ENCODE measurements at regions not wholly inside any gene's neighbourhood (a gene's known extent, or its start where the extent isn't known, plus 50 kb on each side); places are given as distances from the start of the nearest gene placed in this dataset.

- H3K9ac ChIP-seq (ENCODE audit: low read depth in 2 of 2, low read length in 2 of 2) = no peak overlapping the region
- no peak overlapping the region for H3K4me3 ChIP-seq
- H3K27ac ChIP-seq = no peak overlapping the region
- DNase-seq = no peak
- no peaks in the 10 kb centered on the region for H3K9me3 ChIP-seq
- intact Hi-C loops (cut with DNase I) = no loop called here
- no peaks in the 10 kb centered on the region for H3K4me1 ChIP-seq
- no peaks in the 10 kb centered on the region for H3K27me3 ChIP-seq
- no peaks in the 10 kb centered on the region for H3K36me3 ChIP-seq
- no peak for TF ChIP-seq CTCF (IDR thresholded peaks at IDR 0.05)
These were observed 169.4 kb upstream of the ESRRG start for GRCh38 chr1:216892581-216893160.

- intact Hi-C loops (cut with DNase I) = no loop called here
- no peak for DNase-seq
- H3K4me1 ChIP-seq = no peaks in the 10 kb centered on the region
- no peak overlapping the region for H3K9ac ChIP-seq (ENCODE audit: low read depth in 2 of 2, low read length in 2 of 2)
- H3K27me3 ChIP-seq = no peaks in the 10 kb centered on the region
- no peak for TF ChIP-seq CTCF (IDR thresholded peaks at IDR 0.05)
- H3K27ac ChIP-seq = no peak overlapping the region
- H3K9me3 ChIP-seq = no peaks in the 10 kb centered on the region
- no peak overlapping the region for H3K4me3 ChIP-seq
- H3K36me3 ChIP-seq = no peaks in the 10 kb centered on the region
These were observed 167.6 kb upstream of the ESRRG start for GRCh38 chr1:216890871-216891270.

GRCh38 chr1:216888731-216889130 is 165.5 kb upstream of the ESRRG start:
- intact Hi-C loops (cut with DNase I) = no loop called here
- no peaks in the 10 kb centered on the region for H3K36me3 ChIP-seq
- no peaks in the 10 kb centered on the region for H3K4me1 ChIP-seq
- no peak overlapping the region for H3K4me3 ChIP-seq
- no peak overlapping the region for H3K27ac ChIP-seq
- H3K27me3 ChIP-seq = no peaks in the 10 kb centered on the region
- no peaks in the 10 kb centered on the region for H3K9me3 ChIP-seq
- no peak for TF ChIP-seq CTCF (IDR thresholded peaks at IDR 0.05)
- no peak for DNase-seq
- H3K9ac ChIP-seq (ENCODE audit: low read depth in 2 of 2, low read length in 2 of 2) = no peak overlapping the region

- no peaks in the 10 kb centered on the region for H3K9me3 ChIP-seq
- H3K36me3 ChIP-seq = no peaks in the 10 kb centered on the region
- no peak overlapping the region for H3K27ac ChIP-seq
- intact Hi-C loops (cut with DNase I) = no loop called here
- H3K27me3 ChIP-seq = no peaks in the 10 kb centered on the region
- DNase-seq = no peak
- no peak overlapping the region for H3K4me3 ChIP-seq
- no peak overlapping the region for H3K9ac ChIP-seq (ENCODE audit: low read depth in 2 of 2, low read length in 2 of 2)
- no peak for TF ChIP-seq CTCF (IDR thresholded peaks at IDR 0.05)
- no peaks in the 10 kb centered on the region for H3K4me1 ChIP-seq
These were observed 163.8 kb upstream of the ESRRG start for GRCh38 chr1:216887032-216887431.

GRCh38 chr1:216884614-216885229 is 161.5 kb upstream of the ESRRG start:
- no peak for DNase-seq

More at GRCh38 chr1:216884614-216885229, 161.5 kb upstream of the ESRRG start:
- H3K4me1 ChIP-seq = no peaks in the 10 kb centered on the region
- TF ChIP-seq CTCF (IDR thresholded peaks at IDR 0.05) = no peak
- no peak overlapping the region for H3K4me3 ChIP-seq
- H3K9ac ChIP-seq (ENCODE audit: low read depth in 2 of 2, low read length in 2 of 2) = no peak overlapping the region
- H3K36me3 ChIP-seq = no peaks in the 10 kb centered on the region
- intact Hi-C loops (cut with DNase I) = no loop called here
- no peaks in the 10 kb centered on the region for H3K9me3 ChIP-seq
- no peak overlapping the region for H3K27ac ChIP-seq
- H3K27me3 ChIP-seq = no peaks in the 10 kb centered on the region
